HCT116 (cell line): ENCODE measurements at regions not wholly inside any gene's neighbourhood (a gene's known extent, or its start where the extent isn't known, plus 50 kb on each side); places are given as distances from the start of the nearest gene placed in this dataset.

Source experiments
- CEBPB ChIP-seq: IDR thresholded peaks from 2 replicates; pipeline ENCODE4 v1.6.1; 2012; ENCODE audit warnings: low read depth
- CTCF ChIP-seq, 3 experiments: fragments of 200-600 bp in 1 of 3; sonication (generic) in 1 of 3; IDR thresholded peaks in 2 of 3; conservative IDR thresholded peaks in 1 of 3; 2 replicates each; pipeline ENCODE4 v1.5.1; 2012 to 2017; ENCODE audit warnings: low read depth in 2 of 3, low read length in 2 of 3, antibody characterized with exemption in 1 of 3, borderline replicate concordance in 1 of 3, control low read depth in 1 of 3, mild to moderate bottlenecking in 1 of 3, mixed read lengths in 1 of 3, mixed run types in 1 of 3, moderate library complexity in 1 of 3; ENCODE audit not compliant: insufficient read depth in 1 of 3
- EGR1 ChIP-seq: IDR thresholded peaks from 2 replicates; pipeline ENCODE4 v1.6.1; 2012; ENCODE audit warnings: low read depth
- ELF1 ChIP-seq: IDR thresholded peaks from 2 replicates; pipeline ENCODE4 v1.6.1; 2012; ENCODE audit warnings: low read depth, borderline replicate concordance
- EZH2phosphoT487 ChIP-seq: fragments of 200-600 bp; IDR thresholded peaks from 2 replicates; pipeline ENCODE4 v1.6.1; 2018; ENCODE audit warnings: antibody characterized with exemption, borderline replicate concordance
- MAX ChIP-seq: IDR thresholded peaks from 2 replicates; pipeline ENCODE4 v1.6.1; 2012
- POLR2A ChIP-seq: IDR thresholded peaks from 2 replicates; pipeline ENCODE4 v1.7.0; 2011; ENCODE audit warnings: borderline replicate concordance; ENCODE audit not compliant: insufficient read depth, insufficient read length; ENCODE audit errors: extremely low read depth
- POLR2AphosphoS5 ChIP-seq: IDR thresholded peaks from 2 replicates; pipeline ENCODE4 v1.6.1; 2011; ENCODE audit warnings: mild to moderate bottlenecking, low read depth, low read length, moderate library complexity
- RAD21 ChIP-seq: IDR thresholded peaks from 2 replicates; pipeline ENCODE4 v1.6.1; 2012; ENCODE audit warnings: low read depth, mild to moderate bottlenecking
- REST ChIP-seq: IDR thresholded peaks from 2 replicates; pipeline ENCODE4 v1.6.1; 2012; ENCODE audit warnings: low read depth
- SP1 ChIP-seq: IDR thresholded peaks from 2 replicates; pipeline ENCODE4 v1.6.1; 2012; ENCODE audit warnings: low read depth
- ZBTB33 ChIP-seq: IDR thresholded peaks from 2 replicates; pipeline ENCODE4 v1.6.1; 2011; ENCODE audit warnings: mild to moderate bottlenecking, low read length, moderate library complexity; ENCODE audit not compliant: insufficient replicate concordance; ENCODE audit errors: extremely low read depth
- ZNF274 ChIP-seq: fragments of 200-500 bp; sonication (Bioruptor generic); IDR thresholded peaks from 2 replicates; pipeline ENCODE4 v1.6.1; 2014; ENCODE audit warnings: mild to moderate bottlenecking, low read depth, low read length, inconsistent platforms

GRCh38 chr15:62593681-62594399, 428.8 kb upstream of the C2CD4B start:
- TF ChIP-seq CTCF (IDR thresholded peaks at IDR 0.05 in 2 of 3, conservative IDR thresholded peaks at IDR 0.05 in 1 of 3; ENCODE audit: borderline replicate concordance in 1 of 3, insufficient read depth in 1 of 3, low read depth in 2 of 3, low read length in 2 of 3) (no peak), RAD21 (no peak), SP1 (no peak), POLR2AphosphoS5 (no peak), MAX (no peak), ZNF274 (no peak), REST (no peak), POLR2A (no peak), CEBPB (no peak), ZBTB33 (no peak), EGR1 (no peak), ELF1 (no peak), EZH2phosphoT487 (no peak)
